CD4-positive, CD25-positive, alpha-beta regulatory T cell (primary cell): ENCODE measurements at regions not wholly inside any gene's neighbourhood (a gene's known extent, or its start where the extent isn't known, plus 50 kb on each side); places are given as distances from the start of the nearest gene placed in this dataset.

Experiments used
- ATAC-seq, 2 donors: fragments of 150-1000 bp; cut with Tn5 transposase; one replicate each; pipeline ENCODE4 v1.10.0; 2021; ENCODE audit warnings: low read depth in 2 of 2, moderate number of reproducible peaks in 2 of 2, moderate library complexity in 1 of 2
- DNase-seq, 3 donors: peaks; one replicate each; pipeline versions ENCODE4 v3.0.0 to v3.0.0-alpha.2; 2012 to 2022; ENCODE audit warnings: mixed read lengths in 1 of 3
- H3K27ac ChIP-seq: one replicate; pipeline ENCODE4 v1.7.0; 2013; ENCODE audit warnings: mild to moderate bottlenecking, low read length; ENCODE audit not compliant: insufficient read depth, poor library complexity, severe bottlenecking
- H3K27me3 ChIP-seq: one replicate; pipeline ENCODE4 v1.7.0; 2013; ENCODE audit warnings: low read length; ENCODE audit not compliant: control insufficient read depth, insufficient read depth
- H3K36me3 ChIP-seq: one replicate; pipeline ENCODE4 v1.7.0; 2013; ENCODE audit warnings: mild to moderate bottlenecking, low read length, moderate library complexity; ENCODE audit not compliant: control insufficient read depth, insufficient read depth
- H3K4me1 ChIP-seq: 2 replicates; pipeline ENCODE4 v1.7.0; 2013; ENCODE audit warnings: mild to moderate bottlenecking, low read length; ENCODE audit not compliant: insufficient read depth, control insufficient read depth, poor library complexity, severe bottlenecking
- H3K4me3 ChIP-seq: one replicate; pipeline ENCODE4 v1.7.0; 2013; ENCODE audit warnings: low read depth, mild to moderate bottlenecking, low read length, moderate library complexity
- H3K9me3 ChIP-seq, 2 experiments: 1 replicate in 1 of 2; 2 replicates in 1 of 2; pipeline ENCODE4 v1.7.0; 2013; ENCODE audit warnings: low read length in 2 of 2, mild to moderate bottlenecking in 1 of 2, moderate library complexity in 1 of 2; ENCODE audit not compliant: control insufficient read depth in 2 of 2
- H3K27ac Mint-ChIP-seq, 3 donors: one replicate each; pipeline ENCODE4 v1.8.0; 2020 to 2022; ENCODE audit warnings: mild to moderate bottlenecking in 3 of 3, mixed read lengths in 3 of 3, moderate library complexity in 2 of 3
- H3K27me3 Mint-ChIP-seq: one replicate; pipeline ENCODE4 v1.8.0; 2022; ENCODE audit warnings: mild to moderate bottlenecking, mixed read lengths
- H3K36me3 Mint-ChIP-seq: one replicate; pipeline ENCODE4 v1.8.0; 2020; ENCODE audit warnings: mixed read lengths
- H3K4me1 Mint-ChIP-seq, 4 donors: one replicate each; pipeline ENCODE4 v1.8.0; 2020 to 2022; ENCODE audit warnings: mixed read lengths in 4 of 4, mild to moderate bottlenecking in 1 of 4
- H3K4me3 Mint-ChIP-seq, 4 donors: one replicate each; pipeline ENCODE4 v1.8.0; 2020 to 2022; ENCODE audit warnings: mild to moderate bottlenecking in 4 of 4, mixed read lengths in 4 of 4, moderate library complexity in 3 of 4
- H3K9me3 Mint-ChIP-seq, 7 donors: one replicate each; pipeline ENCODE4 v1.8.0; 2020 to 2022; ENCODE audit warnings: mixed read lengths in 7 of 7, mild to moderate bottlenecking in 3 of 7, moderate library complexity in 2 of 7

DNA sequence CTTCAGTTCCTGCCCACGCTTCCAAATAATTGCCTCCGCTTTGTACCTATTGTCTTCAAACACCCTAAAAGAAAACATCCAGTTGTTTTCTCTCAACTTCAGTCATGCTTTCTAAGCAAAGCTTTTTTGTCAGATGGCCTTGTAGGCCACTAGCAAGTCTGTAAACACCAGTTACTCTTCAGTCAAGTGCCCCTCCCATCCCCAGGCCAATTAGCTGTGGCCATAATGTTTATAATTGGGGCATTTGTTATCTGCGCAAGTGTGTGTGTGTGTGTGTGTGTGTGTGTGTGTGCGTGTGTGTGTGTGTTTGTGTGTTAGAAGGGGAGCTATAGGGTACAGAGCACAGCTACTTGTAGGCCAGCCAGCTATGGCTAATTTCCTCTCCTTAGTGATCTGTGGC lies 272.4 kb upstream of the MARCKS start:
- DNase-seq (no peak), ATAC-seq (no peak)
- Histone ChIP-seq H3K4me1 (no peaks in the 10 kb centered on the region), H3K9me3 (no peaks in the 10 kb centered on the region), H3K27me3 (no peaks in the 10 kb centered on the region), H3K27ac (no peak overlapping the region), H3K4me3 (no peak overlapping the region), H3K36me3 (no peaks in the 10 kb centered on the region)
- no peaks in the 10 kb centered on the region for H3K4me1 Mint-ChIP-seq
- H3K27ac Mint-ChIP-seq, result no peak overlapping the region
- H3K27me3 Mint-ChIP-seq, result no peaks in the 10 kb centered on the region
- no peaks in the 10 kb centered on the region for H3K36me3 Mint-ChIP-seq
- H3K4me3 Mint-ChIP-seq, result no peak overlapping the region
- H3K9me3 Mint-ChIP-seq, result peaks cover 0 to 3% (median 0%) of the 10 kb centered on the region in 7 donors

- Histone ChIP-seq H3K4me3 (no peak overlapping the region), H3K36me3 (no peaks in the 10 kb centered on the region), H3K27ac (no peak overlapping the region), H3K27me3 (no peaks in the 10 kb centered on the region), H3K4me1 (no peaks in the 10 kb centered on the region), H3K9me3 (no peaks in the 10 kb centered on the region)
- DNase-seq, result no peak
- no peak for ATAC-seq
- Mint-ChIP-seq H3K27ac (no peak overlapping the region), H3K36me3 (no peaks in the 10 kb centered on the region), H3K27me3 (no peaks in the 10 kb centered on the region), H3K4me1 (no peaks in the 10 kb centered on the region), H3K9me3 (peaks cover 0 to 3% (median 1%) of the 10 kb centered on the region in 7 donors), H3K4me3 (no peak overlapping the region)
These were observed 271.9 kb upstream of the MARCKS start for GRCh38 chr6:113585246-113585645.

GRCh38 chr6:113586413-113587077 lies 270.6 kb upstream of the MARCKS start:
- Histone ChIP-seq H3K4me3 (no peak overlapping the region), H3K9me3 (no peaks in the 10 kb centered on the region), H3K4me1 (no peaks in the 10 kb centered on the region), H3K36me3 (no peaks in the 10 kb centered on the region), H3K27me3 (no peaks in the 10 kb centered on the region), H3K27ac (no peak overlapping the region)
- Mint-ChIP-seq H3K4me1 (no peaks in the 10 kb centered on the region), H3K27me3 (no peaks in the 10 kb centered on the region), H3K27ac (no peak overlapping the region), H3K9me3 (peaks cover 0 to 3% (median 0%) of the 10 kb centered on the region in 7 donors), H3K4me3 (no peak overlapping the region), H3K36me3 (no peaks in the 10 kb centered on the region)
- DNase-seq (no peak), ATAC-seq (no peak)

DNA sequence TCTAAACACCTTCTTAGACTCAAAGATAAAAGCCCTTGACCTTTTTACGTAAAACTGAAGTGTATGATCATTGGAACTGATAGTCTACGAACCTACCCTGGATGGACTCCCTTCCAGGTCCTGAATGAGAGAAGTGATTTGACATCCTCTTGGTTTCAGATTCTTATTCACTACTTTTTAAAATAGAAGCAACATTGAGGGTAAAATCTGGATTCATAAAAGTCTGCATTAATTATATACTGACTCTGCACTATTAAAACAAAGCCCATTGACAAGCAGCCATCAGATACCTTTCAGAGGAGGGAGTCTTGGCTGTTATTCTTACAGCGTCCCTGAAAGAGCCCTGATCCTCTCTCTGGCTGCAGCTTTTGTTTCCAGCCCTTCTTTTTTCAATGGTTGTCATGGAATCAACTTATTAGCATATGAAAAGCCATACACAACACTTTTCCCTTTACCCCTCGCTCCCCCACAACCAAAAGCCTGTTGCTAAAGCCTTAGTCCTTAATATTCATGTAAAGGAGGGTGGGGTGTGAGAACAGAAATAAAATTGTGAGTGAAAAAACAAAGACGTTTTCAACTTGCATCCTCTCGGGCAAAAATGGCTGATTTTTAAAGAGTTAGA lies 270.0 kb upstream of the MARCKS start:
- Histone ChIP-seq H3K4me3 (no peak overlapping the region), H3K27ac (no peak overlapping the region), H3K36me3 (no peaks in the 10 kb centered on the region), H3K9me3 (no peaks in the 10 kb centered on the region), H3K4me1 (no peaks in the 10 kb centered on the region), H3K27me3 (no peaks in the 10 kb centered on the region)
- ATAC-seq, result no peak
- no peaks in the 10 kb centered on the region for H3K4me1 Mint-ChIP-seq
- no peak overlapping the region for H3K27ac Mint-ChIP-seq
- H3K27me3 Mint-ChIP-seq, result no peaks in the 10 kb centered on the region
- H3K36me3 Mint-ChIP-seq, result no peaks in the 10 kb centered on the region
- no peak for DNase-seq
- H3K9me3 Mint-ChIP-seq, result peaks cover 0 to 3% (median 0%) of the 10 kb centered on the region in 7 donors
- peak overlapping the region in 1 of 4 donors; percentile 32 for H3K4me3 Mint-ChIP-seq

DNA sequence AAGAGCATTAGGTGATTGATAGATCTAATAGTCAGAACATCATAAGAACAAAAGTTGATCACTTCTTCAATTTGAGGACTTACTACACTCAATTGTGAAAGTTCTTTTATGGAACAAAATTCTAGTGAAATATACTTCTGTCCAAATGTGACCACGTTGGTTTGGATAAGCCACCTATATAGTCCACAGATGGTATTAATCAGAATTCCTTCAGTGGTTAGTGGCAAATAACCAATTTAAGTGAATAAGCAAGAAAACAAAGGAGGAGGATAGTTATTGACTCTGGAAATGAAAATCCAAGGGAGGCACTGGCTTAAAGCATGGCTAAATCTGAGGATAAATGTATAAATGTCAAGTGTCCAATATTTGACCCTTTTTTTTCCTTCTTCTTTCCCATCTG lies 268.5 kb upstream of the MARCKS start:
- DNase-seq, result no peak
- Mint-ChIP-seq H3K4me3 (no peak overlapping the region), H3K27me3 (no peaks in the 10 kb centered on the region)

DNA sequence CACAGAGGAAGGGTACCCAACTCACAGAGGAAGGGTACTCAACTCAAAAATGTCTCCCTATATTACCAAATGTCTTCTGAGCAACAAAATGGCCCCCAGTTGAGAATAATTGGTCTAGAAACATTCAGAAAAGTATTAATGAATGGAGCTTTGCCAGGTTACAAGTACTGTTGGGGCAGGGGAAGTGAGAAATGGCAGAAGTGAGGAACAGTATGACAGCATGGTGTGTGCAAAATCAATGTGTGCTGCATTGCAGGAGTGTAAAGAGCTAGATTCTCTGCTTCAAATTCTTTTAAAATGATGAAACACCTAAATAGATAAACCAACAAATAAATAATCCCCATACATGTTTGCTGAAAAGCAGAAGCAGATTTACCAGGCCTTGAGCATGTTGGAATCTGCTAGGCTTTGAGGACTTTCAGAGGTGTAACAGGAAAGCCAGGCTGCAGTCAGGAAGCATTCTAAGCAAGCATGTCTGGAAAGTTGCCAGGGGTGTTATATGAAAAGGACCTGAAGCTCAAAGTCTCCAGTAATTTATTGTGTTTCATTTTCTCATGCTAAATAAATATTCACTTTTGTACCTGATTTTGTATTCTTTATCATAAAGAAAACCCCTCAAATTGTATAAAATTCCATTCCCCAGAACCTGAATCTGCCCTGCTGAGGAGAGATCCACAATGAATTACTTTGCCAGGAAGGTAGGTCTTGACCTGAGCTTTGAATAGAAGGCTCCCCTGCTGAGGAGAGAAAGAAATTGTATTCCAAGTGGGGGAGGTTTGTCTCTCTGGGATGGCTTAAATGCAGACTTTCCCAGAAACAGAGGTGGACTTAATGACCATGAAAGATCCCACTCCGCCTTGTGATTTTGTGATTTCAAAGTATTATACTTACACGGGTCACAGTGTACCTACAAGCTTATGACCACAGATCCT lies 265.0 kb upstream of the MARCKS start:
- Histone ChIP-seq H3K9me3 (no peaks in the 10 kb centered on the region), H3K36me3 (no peaks in the 10 kb centered on the region), H3K4me3 (no peak overlapping the region), H3K4me1 (no peaks in the 10 kb centered on the region), H3K27me3 (no peaks in the 10 kb centered on the region), H3K27ac (no peak overlapping the region)
- H3K36me3 Mint-ChIP-seq, result no peaks in the 10 kb centered on the region
- DNase-seq (no peak), ATAC-seq (no peak)
- H3K9me3 Mint-ChIP-seq, result peaks cover 0 to 3% (median 0%) of the 10 kb centered on the region in 7 donors
- no peak overlapping the region for H3K27ac Mint-ChIP-seq
- no peaks in the 10 kb centered on the region for H3K4me1 Mint-ChIP-seq
- H3K4me3 Mint-ChIP-seq, result no peak overlapping the region
- H3K27me3 Mint-ChIP-seq, result peaks cover 4% of the 10 kb centered on the region

More for the DNA sequence above, 268.5 kb upstream of the MARCKS start:
- peaks cover 0 to 3% (median 0%) of the 10 kb centered on the region in 7 donors for H3K9me3 Mint-ChIP-seq
- H3K36me3 ChIP-seq, result no peaks in the 10 kb centered on the region
- no peaks in the 10 kb centered on the region for H3K4me1 Mint-ChIP-seq
- H3K4me1 ChIP-seq, result no peaks in the 10 kb centered on the region
- H3K4me3 ChIP-seq, result no peak overlapping the region
- H3K27me3 ChIP-seq, result no peaks in the 10 kb centered on the region
- no peak overlapping the region for H3K27ac ChIP-seq
- ATAC-seq, result no peak
- H3K36me3 Mint-ChIP-seq, result no peaks in the 10 kb centered on the region
- H3K27ac Mint-ChIP-seq, result no peak overlapping the region
- H3K9me3 ChIP-seq, result no peaks in the 10 kb centered on the region

- ATAC-seq, result no peak
- Histone ChIP-seq H3K4me3 (no peak overlapping the region), H3K27me3 (no peaks in the 10 kb centered on the region), H3K4me1 (no peaks in the 10 kb centered on the region), H3K36me3 (no peaks in the 10 kb centered on the region), H3K27ac (no peak overlapping the region), H3K9me3 (no peaks in the 10 kb centered on the region)
- Mint-ChIP-seq H3K4me1 (no peaks in the 10 kb centered on the region), H3K9me3 (peaks cover 0 to 5% (median 0%) of the 10 kb centered on the region in 7 donors), H3K36me3 (no peaks in the 10 kb centered on the region), H3K27ac (no peak overlapping the region), H3K4me3 (no peak overlapping the region), H3K27me3 (peaks cover 4% of the 10 kb centered on the region)
- DNase-seq, result no peak
These were observed 262.4 kb upstream of the MARCKS start for GRCh38 chr6:113594726-113595125.
